B cell (primary cell): ENCODE measurements at regions not wholly inside any gene's neighbourhood (a gene's known extent, or its start where the extent isn't known, plus 50 kb on each side); places are given as distances from the start of the nearest gene placed in this dataset.

Source experiments
- EZH2 ChIP-seq: IDR thresholded peaks from 2 replicates; pipeline ENCODE4 v1.6.1; 2012; ENCODE audit warnings: borderline replicate concordance, low read depth, mild to moderate bottlenecking, moderate library complexity, low read length; ENCODE audit not compliant: insufficient read depth, poor library complexity, severe bottlenecking
- TF ChIP-seq, protein P1 (sequence below): fragments of 200-600 bp; IDR thresholded peaks from one replicate; pipeline ENCODE4 v1.8.0; 2022; ENCODE audit warnings: antibody characterized with exemption, mild to moderate bottlenecking

DNA sequence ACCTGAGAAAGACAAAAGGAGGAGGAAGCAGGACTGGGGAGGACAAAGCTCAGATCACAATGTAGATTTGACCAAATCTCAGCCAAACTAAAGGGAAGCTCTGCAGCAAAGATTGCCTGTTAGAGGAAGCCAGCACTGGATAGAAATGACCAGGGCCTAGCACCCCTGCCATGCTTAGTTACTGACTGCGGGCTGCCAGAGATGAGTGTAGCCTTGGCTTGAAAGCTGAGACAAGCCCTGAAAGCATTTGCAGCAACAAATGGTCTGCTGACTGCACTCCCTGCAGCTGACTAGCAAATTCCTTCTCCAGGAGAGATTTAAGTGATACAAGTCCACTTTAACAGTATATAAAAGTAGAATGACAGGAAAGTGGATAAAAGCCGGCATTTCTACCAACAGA, 140.9 kb upstream of the CRIM1 start:
- TF ChIP-seq, protein P1, sequence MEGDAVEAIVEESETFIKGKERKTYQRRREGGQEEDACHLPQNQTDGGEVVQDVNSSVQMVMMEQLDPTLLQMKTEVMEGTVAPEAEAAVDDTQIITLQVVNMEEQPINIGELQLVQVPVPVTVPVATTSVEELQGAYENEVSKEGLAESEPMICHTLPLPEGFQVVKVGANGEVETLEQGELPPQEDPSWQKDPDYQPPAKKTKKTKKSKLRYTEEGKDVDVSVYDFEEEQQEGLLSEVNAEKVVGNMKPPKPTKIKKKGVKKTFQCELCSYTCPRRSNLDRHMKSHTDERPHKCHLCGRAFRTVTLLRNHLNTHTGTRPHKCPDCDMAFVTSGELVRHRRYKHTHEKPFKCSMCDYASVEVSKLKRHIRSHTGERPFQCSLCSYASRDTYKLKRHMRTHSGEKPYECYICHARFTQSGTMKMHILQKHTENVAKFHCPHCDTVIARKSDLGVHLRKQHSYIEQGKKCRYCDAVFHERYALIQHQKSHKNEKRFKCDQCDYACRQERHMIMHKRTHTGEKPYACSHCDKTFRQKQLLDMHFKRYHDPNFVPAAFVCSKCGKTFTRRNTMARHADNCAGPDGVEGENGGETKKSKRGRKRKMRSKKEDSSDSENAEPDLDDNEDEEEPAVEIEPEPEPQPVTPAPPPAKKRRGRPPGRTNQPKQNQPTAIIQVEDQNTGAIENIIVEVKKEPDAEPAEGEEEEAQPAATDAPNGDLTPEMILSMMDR: no peak
- TF ChIP-seq EZH2: no peak
